Mesendoderm (in vitro differentiated cells): ENCODE measurements at regions not wholly inside any gene's neighbourhood (a gene's known extent, or its start where the extent isn't known, plus 50 kb on each side); places are given as distances from the start of the nearest gene placed in this dataset.

ENCODE experiments used
- DNase-seq: peaks from one replicate; pipeline ENCODE4 v3.0.0; 2013
- H2AK5ac ChIP-seq: 2 replicates; pipeline ENCODE4 v1.6.1; 2013; ENCODE audit warnings: low read length, inconsistent platforms
- H2BK120ac ChIP-seq: 2 replicates; pipeline ENCODE4 v1.6.1; 2013; ENCODE audit warnings: low read depth, mild to moderate bottlenecking, low read length, moderate library complexity, mixed read lengths
- H2BK15ac ChIP-seq: replicated peaks from 2 replicates; pipeline ENCODE4 v1.6.1; 2013; ENCODE audit warnings: low read depth, mild to moderate bottlenecking, moderate library complexity
- H2BK5ac ChIP-seq: 2 replicates; pipeline ENCODE4 v1.6.1; 2013; ENCODE audit warnings: low read length, inconsistent platforms
- H3K18ac ChIP-seq: 2 replicates; pipeline ENCODE4 v1.6.1; 2013; ENCODE audit warnings: mild to moderate bottlenecking, low read length, mixed read lengths
- H3K23ac ChIP-seq: one replicate; pipeline ENCODE4 v1.6.1; 2013; ENCODE audit warnings: low read length
- H3K27ac ChIP-seq: 2 replicates; pipeline ENCODE4 v1.5.1; 2013; ENCODE audit warnings: low read depth, mild to moderate bottlenecking, inconsistent platforms, low read length, moderate library complexity
- H3K27me3 ChIP-seq: 2 replicates; pipeline ENCODE4 v1.6.1; 2013; ENCODE audit warnings: low read length, control low read depth, mild to moderate bottlenecking, inconsistent platforms; ENCODE audit not compliant: insufficient read depth, poor library complexity
- H3K36me3 ChIP-seq: 2 replicates; pipeline ENCODE4 v1.6.1; 2013; ENCODE audit warnings: low read length, inconsistent platforms; ENCODE audit not compliant: control insufficient read depth, insufficient read depth
- H3K4ac ChIP-seq: one replicate; pipeline ENCODE4 v1.6.1; 2013; ENCODE audit warnings: low read depth, mild to moderate bottlenecking, low read length, moderate library complexity
- H3K4me1 ChIP-seq: 2 replicates; pipeline ENCODE4 v1.6.1; 2013; ENCODE audit warnings: low read depth, low read length, inconsistent platforms; ENCODE audit not compliant: control insufficient read depth
- H3K4me2 ChIP-seq: 2 replicates; pipeline ENCODE4 v1.6.1; 2013; ENCODE audit warnings: low read length
- H3K4me3 ChIP-seq: 2 replicates; pipeline ENCODE4 v1.5.1; 2013; ENCODE audit warnings: mild to moderate bottlenecking, low read length
- H3K56ac ChIP-seq: one replicate; pipeline ENCODE4 v1.6.1; 2013; ENCODE audit warnings: low read length
- H3K79me1 ChIP-seq: 2 replicates; pipeline ENCODE4 v1.6.1; 2013; ENCODE audit warnings: low read length, inconsistent platforms
- H3K79me2 ChIP-seq: 2 replicates; pipeline ENCODE4 v1.6.1; 2013; ENCODE audit warnings: mild to moderate bottlenecking, low read length; ENCODE audit not compliant: control insufficient read depth, insufficient read depth
- H3K9ac ChIP-seq: 2 replicates; pipeline ENCODE4 v1.6.1; 2013; ENCODE audit warnings: low read length, inconsistent platforms
- H4K5ac ChIP-seq: one replicate; pipeline ENCODE4 v1.6.1; 2013; ENCODE audit warnings: low read length
- H4K8ac ChIP-seq: one replicate; pipeline ENCODE4 v1.6.1; 2013; ENCODE audit warnings: low read depth, mild to moderate bottlenecking, control low read depth, low read length, moderate library complexity
- whole genome bisulfite sequencing: extraction: QIAGEN DNeasy Blood & Tissue Kit; methylation state at CpG from one replicate; pipeline ENCODE4 v1.1.7; 2013; ENCODE audit warnings: low lambda C conversion rate, missing lambda C conversion rate; ENCODE audit not compliant: insufficient coverage; ENCODE audit errors: extremely low coverage; 5-methylcytosine and 5-hydroxymethylcytosine counted together

- no peak overlapping the region for H2AK5ac ChIP-seq
- no CpG with 5 or more reads among the region's 9 CpGs for WGBS
- peak; percentile 48 for DNase-seq
- no peak overlapping the region for H3K23ac ChIP-seq
- peak overlapping the region; percentile 22 for H3K18ac ChIP-seq
- H3K56ac ChIP-seq, result no peak overlapping the region
- H4K8ac ChIP-seq, result no peak overlapping the region
- no peaks in the 10 kb centered on the region for H3K27me3 ChIP-seq
- H4K5ac ChIP-seq, result peak overlapping the region; percentile 17
- H2BK15ac ChIP-seq, result peak overlapping the region; percentile 57
- no peak overlapping the region for H3K27ac ChIP-seq
- no peaks in the 10 kb centered on the region for H3K36me3 ChIP-seq
- no peak overlapping the region for H3K4me3 ChIP-seq
- H3K4ac ChIP-seq, result peak overlapping the region; percentile 16
- no peak overlapping the region for H3K4me2 ChIP-seq
- H3K79me2 ChIP-seq, result no peaks in the 10 kb centered on the region
- H2BK5ac ChIP-seq, result no peak overlapping the region
- H2BK120ac ChIP-seq, result no peak overlapping the region
- H3K4me1 ChIP-seq, result peaks cover 6% of the 10 kb centered on the region
- no peak overlapping the region for H3K9ac ChIP-seq
- no peaks in the 10 kb centered on the region for H3K79me1 ChIP-seq
Observed at GRCh38 chr15:47364230-47365141, 352.8 kb upstream of the SEMA6D start.

- no peaks in the 10 kb centered on the region for H3K27me3 ChIP-seq
- no peaks in the 10 kb centered on the region for H3K79me1 ChIP-seq
- H3K4me1 ChIP-seq, result peaks cover 6% of the 10 kb centered on the region
- no peaks in the 10 kb centered on the region for H3K36me3 ChIP-seq
- WGBS, result no CpG with 5 or more reads among the region's 2 CpGs
- H3K79me2 ChIP-seq, result no peaks in the 10 kb centered on the region
- no peak overlapping the region for H3K27ac ChIP-seq
- no peak overlapping the region for H3K4ac ChIP-seq
- H3K9ac ChIP-seq, result no peak overlapping the region
- H3K23ac ChIP-seq, result no peak overlapping the region
- H3K4me3 ChIP-seq, result no peak overlapping the region
- H2BK120ac ChIP-seq, result no peak overlapping the region
- H3K56ac ChIP-seq, result no peak overlapping the region
- no peak overlapping the region for H4K5ac ChIP-seq
- no peak for DNase-seq
- no peak overlapping the region for H3K4me2 ChIP-seq
- no peak overlapping the region for H2AK5ac ChIP-seq
- no peak overlapping the region for H2BK5ac ChIP-seq
- H3K18ac ChIP-seq, result no peak overlapping the region
- no peak overlapping the region for H2BK15ac ChIP-seq
- H4K8ac ChIP-seq, result no peak overlapping the region
Observed at GRCh38 chr15:47366884-47367283, 350.4 kb upstream of the SEMA6D start.

- Histone ChIP-seq H2BK15ac (no peak overlapping the region), H3K56ac (no peak overlapping the region)
- WGBS, result no CpG with 5 or more reads among the region's 3 CpGs
Observed at GRCh38 chr15:47367726-47368390, 349.4 kb upstream of the SEMA6D start.

GRCh38 chr15:47371939-47372338 lies 345.4 kb upstream of the SEMA6D start:
- Histone ChIP-seq H2AK5ac (no peak overlapping the region), H3K36me3 (no peaks in the 10 kb centered on the region), H3K27me3 (no peaks in the 10 kb centered on the region), H3K56ac (no peak overlapping the region), H3K9ac (no peak overlapping the region), H4K8ac (no peak overlapping the region), H3K4me2 (no peak overlapping the region), H3K18ac (no peak overlapping the region), H3K4ac (no peak overlapping the region), H3K27ac (no peak overlapping the region), H3K23ac (no peak overlapping the region), H2BK120ac (no peak overlapping the region), H4K5ac (no peak overlapping the region), H3K4me1 (no peaks in the 10 kb centered on the region), H2BK5ac (no peak overlapping the region), H3K4me3 (no peak overlapping the region), H3K79me1 (no peaks in the 10 kb centered on the region), H2BK15ac (no peak overlapping the region), H3K79me2 (no peaks in the 10 kb centered on the region)
- no peak for DNase-seq
- WGBS, result no CpG with 5 or more reads among the region's 2 CpGs

More at GRCh38 chr15:47367726-47368390, 349.4 kb upstream of the SEMA6D start:
- no peak overlapping the region for H3K4ac ChIP-seq
- no peak overlapping the region for H2BK120ac ChIP-seq
- H4K8ac ChIP-seq, result no peak overlapping the region
- no peak for DNase-seq
- no peak overlapping the region for H3K18ac ChIP-seq
- no peaks in the 10 kb centered on the region for H3K36me3 ChIP-seq
- H3K4me3 ChIP-seq, result no peak overlapping the region
- H3K4me1 ChIP-seq, result peaks cover 6% of the 10 kb centered on the region
- no peak overlapping the region for H2AK5ac ChIP-seq
- H3K27me3 ChIP-seq, result no peaks in the 10 kb centered on the region
- no peak overlapping the region for H3K23ac ChIP-seq
- H3K27ac ChIP-seq, result no peak overlapping the region
- no peak overlapping the region for H3K4me2 ChIP-seq
- H3K79me1 ChIP-seq, result no peaks in the 10 kb centered on the region
- H4K5ac ChIP-seq, result no peak overlapping the region
- H3K79me2 ChIP-seq, result no peaks in the 10 kb centered on the region
- H2BK5ac ChIP-seq, result no peak overlapping the region
- H3K9ac ChIP-seq, result no peak overlapping the region

- Histone ChIP-seq H2AK5ac (no peak overlapping the region), H3K79me1 (no peaks in the 10 kb centered on the region), H2BK5ac (no peak overlapping the region), H3K36me3 (no peaks in the 10 kb centered on the region), H3K18ac (no peak overlapping the region), H4K5ac (no peak overlapping the region), H3K4ac (no peak overlapping the region), H3K23ac (no peak overlapping the region), H4K8ac (no peak overlapping the region), H2BK15ac (no peak overlapping the region), H2BK120ac (no peak overlapping the region), H3K79me2 (no peaks in the 10 kb centered on the region), H3K9ac (no peak overlapping the region), H3K27ac (no peak overlapping the region), H3K56ac (no peak overlapping the region), H3K4me1 (no peaks in the 10 kb centered on the region), H3K27me3 (no peaks in the 10 kb centered on the region), H3K4me2 (no peak overlapping the region), H3K4me3 (no peak overlapping the region)
- peak; percentile 74 for DNase-seq
- no CpG with 5 or more reads among the region's 1 CpG for WGBS
Observed at GRCh38 chr15:47374222-47374621, 343.1 kb upstream of the SEMA6D start.
